ENCODE measurements at regions not wholly inside any gene's neighbourhood (a gene's known extent, or its start where the extent isn't known, plus 50 kb on each side); places are given as distances from the start of the nearest gene placed in this dataset.

- TF ChIP-seq POLR2A (IDR thresholded peaks at IDR 0.05) (no peak), CTCF (IDR thresholded peaks at IDR 0.05) (no peak)
Measured at GRCh38 chrX:96002431-96002830, 682.2 kb upstream of the DIAPH2 start.
